Small intestine (tissue), 7 donors: ENCODE measurements at regions not wholly inside any gene's neighbourhood (a gene's known extent, or its start where the extent isn't known, plus 50 kb on each side); places are given as distances from the start of the nearest gene placed in this dataset.
"Not testable (repeated sequence)": the region's sequence is repeated elsewhere in the genome, so short reads cannot be mapped to it uniquely, and the experiment has no call there.

ENCODE experiments used
- DNase-seq, 2 donors: peaks; one replicate each; pipeline versions ENCODE4 v3.0.0 to v3.0.0-alpha.2; 2013
- FAIRE-seq: peaks from 2 replicates; lab custom pipeline; 2012; peaks lifted over from hg19 to GRCh38; lab: Jason Lieb, UNC
- H3K27ac ChIP-seq, 3 donors: one replicate each; pipeline ENCODE4 v1.5.1; 2013; ENCODE audit warnings: low read length in 2 of 3, mild to moderate bottlenecking in 2 of 3, control low read depth in 1 of 3, inconsistent platforms in 1 of 3, low read depth in 1 of 3, moderate library complexity in 1 of 3
- H3K27me3 ChIP-seq, 3 donors: one replicate each; pipeline ENCODE4 v1.6.1; 2013; ENCODE audit warnings: low read length in 3 of 3, inconsistent platforms in 1 of 3; ENCODE audit not compliant: control insufficient read depth in 3 of 3, insufficient read depth in 3 of 3
- H3K36me3 ChIP-seq, 3 donors: one replicate each; pipeline ENCODE4 v1.6.1; 2013; ENCODE audit warnings: low read length in 3 of 3, inconsistent platforms in 1 of 3, low read depth in 1 of 3, mild to moderate bottlenecking in 1 of 3, moderate library complexity in 1 of 3; ENCODE audit not compliant: control insufficient read depth in 3 of 3, insufficient read depth in 2 of 3
- H3K4me1 ChIP-seq, 3 donors: one replicate each; pipeline ENCODE4 v1.6.1; 2013; ENCODE audit warnings: low read length in 2 of 3, inconsistent platforms in 1 of 3, low read depth in 1 of 3, mild to moderate bottlenecking in 1 of 3, moderate library complexity in 1 of 3; ENCODE audit not compliant: control insufficient read depth in 3 of 3, insufficient read depth in 2 of 3
- H3K4me3 ChIP-seq, 3 donors: one replicate each; pipeline ENCODE4 v1.5.1; 2013; ENCODE audit warnings: low read length in 3 of 3, control low read depth in 1 of 3, inconsistent platforms in 1 of 3, low read depth in 1 of 3, mild to moderate bottlenecking in 1 of 3, moderate library complexity in 1 of 3
- H3K9me3 ChIP-seq, 2 donors: one replicate each; pipeline ENCODE4 v1.6.1; 2013; ENCODE audit warnings: low read depth in 1 of 2, low read length in 1 of 2; ENCODE audit not compliant: control insufficient read depth in 2 of 2, insufficient read depth in 1 of 2
- WGBS, 3 donors: extraction: QIAGEN DNeasy Blood & Tissue Kit; methylation state at CpG; one replicate each; pipeline ENCODE4 v1.1.7; 2013; 5-methylcytosine and 5-hydroxymethylcytosine counted together
- donor health status: healthy with polysubstance abuse.
- donor health status: control.
- donor health status: control.
- donor health status: Bipolar disorder and iron deficiency.
- donor health status: healthy.

- no peak overlapping the region for H3K4me3 ChIP-seq
- no peak overlapping the region for H3K27ac ChIP-seq
- DNase-seq (no peak), FAIRE-seq (no peak)
- peaks cover 0 to 4% of the 10 kb centered on the region in 2 donors for H3K9me3 ChIP-seq
- WGBS, 3 donors, result 47 to 69% (median 57%) methylated on average over 2 of the region's 2 CpGs
- no peaks in the 10 kb centered on the region for H3K36me3 ChIP-seq
- no peaks in the 10 kb centered on the region for H3K27me3 ChIP-seq
- H3K4me1 ChIP-seq, result no peaks in the 10 kb centered on the region
Observed at GRCh38 chr9:28502741-28503140, 929.5 kb upstream of the C9orf72 start.

- no peaks in the 10 kb centered on the region for H3K4me1 ChIP-seq
- H3K36me3 ChIP-seq, result no peaks in the 10 kb centered on the region
- no peak overlapping the region for H3K27ac ChIP-seq
- H3K27me3 ChIP-seq, result no peaks in the 10 kb centered on the region
- 71 to 83% (median 75%) methylated on average over 4 of the region's 4 CpGs for WGBS, 3 donors
- FAIRE-seq (no peak), DNase-seq (no peak)
- H3K9me3 ChIP-seq, result no peaks in the 10 kb centered on the region
- no peak overlapping the region for H3K4me3 ChIP-seq
Observed at GRCh38 chr9:28503573-28503972, 930.3 kb upstream of the C9orf72 start.

GRCh38 chr9:28518439-28518838 is 945.2 kb upstream of the C9orf72 start:
- 49 to 66% (median 56%) methylated on average over 3 of the region's 3 CpGs for WGBS, 3 donors
- Histone ChIP-seq H3K9me3 (no peaks in the 10 kb centered on the region), H3K4me1 (no peaks in the 10 kb centered on the region), H3K27me3 (no peaks in the 10 kb centered on the region), H3K36me3 (no peaks in the 10 kb centered on the region), H3K27ac (no peak overlapping the region), H3K4me3 (no peak overlapping the region)
- DNase-seq (no peak), FAIRE-seq (no peak)

- H3K27ac ChIP-seq, H3K9me3 ChIP-seq, DNase-seq, FAIRE-seq, H3K4me1 ChIP-seq, H3K36me3 ChIP-seq, H3K4me3 ChIP-seq, H3K27me3 ChIP-seq: not testable (repeated sequence)
- WGBS, 3 donors, result 81 to 87% (median 87%) methylated on average over 6 of the region's 6 CpGs
Observed at GRCh38 chr9:28524309-28524708, 951.0 kb upstream of the C9orf72 start.

- H3K4me3 ChIP-seq, result no peak overlapping the region
- H3K9me3 ChIP-seq, result no peaks in the 10 kb centered on the region
- 78 to 87% (median 80%) methylated on average over 1 of the region's 1 CpG for WGBS, 3 donors
- DNase-seq (no peak), FAIRE-seq (no peak)
- H3K4me1 ChIP-seq, result no peaks in the 10 kb centered on the region
- H3K36me3 ChIP-seq, result no peaks in the 10 kb centered on the region
- no peak overlapping the region for H3K27ac ChIP-seq
- H3K27me3 ChIP-seq, result no peaks in the 10 kb centered on the region
Observed at GRCh38 chr9:28528049-28528448, 954.8 kb upstream of the C9orf72 start.

- DNase-seq (no peak), FAIRE-seq (peak; percentile 67)
- 69 to 83% (median 77%) methylated on average over 3 of the region's 3 CpGs for WGBS, 3 donors
- H3K27ac ChIP-seq, result no peak overlapping the region
- no peaks in the 10 kb centered on the region for H3K9me3 ChIP-seq
- no peaks in the 10 kb centered on the region for H3K27me3 ChIP-seq
- H3K4me1 ChIP-seq, result no peaks in the 10 kb centered on the region
- H3K36me3 ChIP-seq, result no peaks in the 10 kb centered on the region
- no peak overlapping the region for H3K4me3 ChIP-seq
Observed at GRCh38 chr9:28538132-28538531, 964.9 kb upstream of the C9orf72 start.

GRCh38 chr9:28539434-28540070 is 966.3 kb upstream of the C9orf72 start:
- no peak overlapping the region for H3K27ac ChIP-seq
- no peaks in the 10 kb centered on the region for H3K36me3 ChIP-seq
- H3K27me3 ChIP-seq, result no peaks in the 10 kb centered on the region
- no peaks in the 10 kb centered on the region for H3K4me1 ChIP-seq
- DNase-seq (no peak), FAIRE-seq (no peak)
- no peaks in the 10 kb centered on the region for H3K9me3 ChIP-seq
- H3K4me3 ChIP-seq, result no peak overlapping the region
- 69 to 94% (median 87%) methylated on average over 1 of the region's 1 CpG for WGBS, 3 donors

- FAIRE-seq, result no peak
- 58 to 69% (median 65%) methylated on average over 4 of the region's 4 CpGs for WGBS, 3 donors
- no peaks in the 10 kb centered on the region for H3K4me1 ChIP-seq
Observed at GRCh38 chr9:28542928-28543327, 969.6 kb upstream of the C9orf72 start.

GRCh38 chr9:28547527-28547926 is 974.2 kb upstream of the C9orf72 start:
- Histone ChIP-seq H3K9me3 (peaks cover 0 to 2% of the 10 kb centered on the region in 2 donors), H3K4me3 (no peak overlapping the region), H3K4me1 (no peaks in the 10 kb centered on the region), H3K27me3 (no peaks in the 10 kb centered on the region), H3K27ac (no peak overlapping the region), H3K36me3 (no peaks in the 10 kb centered on the region)
- FAIRE-seq, result no peak
- WGBS, 3 donors, result 39 to 61% (median 44%) methylated on average over 2 of the region's 2 CpGs
- no peak for DNase-seq

More at GRCh38 chr9:28542928-28543327, 969.6 kb upstream of the C9orf72 start:
- Histone ChIP-seq H3K27me3 (no peaks in the 10 kb centered on the region), H3K27ac (no peak overlapping the region), H3K4me3 (no peak overlapping the region), H3K9me3 (no peaks in the 10 kb centered on the region), H3K36me3 (no peaks in the 10 kb centered on the region)
- DNase-seq, result no peak
